ENCODE measurements at regions not wholly inside any gene's neighbourhood (a gene's known extent, or its start where the extent isn't known, plus 50 kb on each side); places are given as distances from the start of the nearest gene placed in this dataset.

- no peaks in the 10 kb centered on the region for H3K27me3 Mint-ChIP-seq
- peaks cover 18% of the 10 kb centered on the region for H3K9me3 Mint-ChIP-seq
- H3K27ac Mint-ChIP-seq = peak overlapping the region; percentile 43
- no peaks in the 10 kb centered on the region for H3K36me3 Mint-ChIP-seq (ENCODE audit: low read depth)
- H3K4me3 Mint-ChIP-seq = no peak overlapping the region
- no peaks in the 10 kb centered on the region for H3K4me1 Mint-ChIP-seq (ENCODE audit: low read depth)
Observed at GRCh38 chr4:188455062-188455752, 316.0 kb downstream of the TRIML1 start.

GRCh38 chr4:188459381-188459780 is 320.1 kb downstream of the TRIML1 start:
- Mint-ChIP-seq H3K36me3 (ENCODE audit: low read depth) (no peaks in the 10 kb centered on the region), H3K9me3 (peaks cover 37% of the 10 kb centered on the region), H3K27me3 (no peaks in the 10 kb centered on the region), H3K4me3 (no peak overlapping the region), H3K27ac (no peak overlapping the region), H3K4me1 (ENCODE audit: low read depth) (no peaks in the 10 kb centered on the region)

GRCh38 chr4:188463909-188464308 is 324.7 kb downstream of the TRIML1 start:
- H3K27me3 Mint-ChIP-seq = no peaks in the 10 kb centered on the region
- H3K9me3 Mint-ChIP-seq = peaks cover 25% of the 10 kb centered on the region
- H3K4me3 Mint-ChIP-seq = no peak overlapping the region
- no peaks in the 10 kb centered on the region for H3K36me3 Mint-ChIP-seq (ENCODE audit: low read depth)
- H3K4me1 Mint-ChIP-seq (ENCODE audit: low read depth) = no peaks in the 10 kb centered on the region
- no peak overlapping the region for H3K27ac Mint-ChIP-seq

GRCh38 chr4:188466001-188466400 is 326.8 kb downstream of the TRIML1 start:
- H3K27me3 Mint-ChIP-seq = no peaks in the 10 kb centered on the region
- H3K9me3 Mint-ChIP-seq = peaks cover 24% of the 10 kb centered on the region
- H3K27ac Mint-ChIP-seq = no peak overlapping the region
- H3K4me1 Mint-ChIP-seq (ENCODE audit: low read depth) = no peaks in the 10 kb centered on the region
- no peaks in the 10 kb centered on the region for H3K36me3 Mint-ChIP-seq (ENCODE audit: low read depth)
- no peak overlapping the region for H3K4me3 Mint-ChIP-seq

- Mint-ChIP-seq H3K9me3 (peaks cover 13% of the 10 kb centered on the region), H3K36me3 (ENCODE audit: low read depth) (no peaks in the 10 kb centered on the region), H3K4me1 (ENCODE audit: low read depth) (no peaks in the 10 kb centered on the region), H3K4me3 (no peak overlapping the region), H3K27ac (no peak overlapping the region), H3K27me3 (no peaks in the 10 kb centered on the region)
Observed at GRCh38 chr4:188484256-188484655, 345.0 kb downstream of the TRIML1 start.

GRCh38 chr4:188485906-188486305 is 346.7 kb downstream of the TRIML1 start:
- Mint-ChIP-seq H3K9me3 (peaks cover 17% of the 10 kb centered on the region), H3K27ac (no peak overlapping the region), H3K27me3 (no peaks in the 10 kb centered on the region), H3K4me3 (no peak overlapping the region), H3K36me3 (ENCODE audit: low read depth) (no peaks in the 10 kb centered on the region), H3K4me1 (ENCODE audit: low read depth) (no peaks in the 10 kb centered on the region)

GRCh38 chr4:188492886-188493285 is 353.6 kb downstream of the TRIML1 start:
- no peaks in the 10 kb centered on the region for H3K36me3 Mint-ChIP-seq (ENCODE audit: low read depth)
- H3K4me1 Mint-ChIP-seq (ENCODE audit: low read depth) = no peaks in the 10 kb centered on the region
- no peak overlapping the region for H3K4me3 Mint-ChIP-seq
- no peaks in the 10 kb centered on the region for H3K27me3 Mint-ChIP-seq
- H3K9me3 Mint-ChIP-seq = peaks cover 31% of the 10 kb centered on the region
- H3K27ac Mint-ChIP-seq = no peak overlapping the region

- Mint-ChIP-seq H3K27me3 (no peaks in the 10 kb centered on the region), H3K4me3 (no peak overlapping the region), H3K4me1 (ENCODE audit: low read depth) (no peaks in the 10 kb centered on the region), H3K27ac (no peak overlapping the region), H3K36me3 (ENCODE audit: low read depth) (no peaks in the 10 kb centered on the region), H3K9me3 (peaks cover 38% of the 10 kb centered on the region)
Observed at GRCh38 chr4:188495169-188495568, 355.9 kb downstream of the TRIML1 start.

GRCh38 chr4:188511431-188511830 is 372.2 kb downstream of the TRIML1 start:
- peaks cover 46% of the 10 kb centered on the region for H3K9me3 Mint-ChIP-seq

GRCh38 chr4:188532751-188533150 is 393.5 kb downstream of the TRIML1 start:
- Mint-ChIP-seq H3K4me1 (ENCODE audit: low read depth) (no peaks in the 10 kb centered on the region), H3K36me3 (ENCODE audit: low read depth) (no peaks in the 10 kb centered on the region), H3K9me3 (peaks cover 13% of the 10 kb centered on the region)

More at GRCh38 chr4:188511431-188511830, 372.2 kb downstream of the TRIML1 start:
- Mint-ChIP-seq H3K36me3 (ENCODE audit: low read depth) (no peaks in the 10 kb centered on the region), H3K27ac (no peak overlapping the region), H3K4me1 (ENCODE audit: low read depth) (no peaks in the 10 kb centered on the region), H3K27me3 (no peaks in the 10 kb centered on the region), H3K4me3 (no peak overlapping the region)

GRCh38 chr4:188534297-188534696 is 395.1 kb downstream of the TRIML1 start:
- Mint-ChIP-seq H3K27ac (no peak overlapping the region), H3K9me3 (peaks cover 19% of the 10 kb centered on the region), H3K27me3 (no peaks in the 10 kb centered on the region), H3K4me1 (ENCODE audit: low read depth) (no peaks in the 10 kb centered on the region), H3K36me3 (ENCODE audit: low read depth) (no peaks in the 10 kb centered on the region), H3K4me3 (no peak overlapping the region)

More at GRCh38 chr4:188532751-188533150, 393.5 kb downstream of the TRIML1 start:
- no peak overlapping the region for H3K4me3 Mint-ChIP-seq
- H3K27ac Mint-ChIP-seq = no peak overlapping the region
- H3K27me3 Mint-ChIP-seq = no peaks in the 10 kb centered on the region

GRCh38 chr4:188534917-188535316 is 395.7 kb downstream of the TRIML1 start:
- no peaks in the 10 kb centered on the region for H3K4me1 Mint-ChIP-seq (ENCODE audit: low read depth)
- no peak overlapping the region for H3K4me3 Mint-ChIP-seq
- H3K9me3 Mint-ChIP-seq = peaks cover 25% of the 10 kb centered on the region
- H3K36me3 Mint-ChIP-seq (ENCODE audit: low read depth) = no peaks in the 10 kb centered on the region
- no peaks in the 10 kb centered on the region for H3K27me3 Mint-ChIP-seq
- H3K27ac Mint-ChIP-seq = no peak overlapping the region

GRCh38 chr4:188536826-188537225 is 397.6 kb downstream of the TRIML1 start:
- no peaks in the 10 kb centered on the region for H3K36me3 Mint-ChIP-seq (ENCODE audit: low read depth)
- no peak overlapping the region for H3K4me3 Mint-ChIP-seq
- peaks cover 27% of the 10 kb centered on the region for H3K9me3 Mint-ChIP-seq
- H3K27ac Mint-ChIP-seq = no peak overlapping the region
- H3K4me1 Mint-ChIP-seq (ENCODE audit: low read depth) = no peaks in the 10 kb centered on the region
- H3K27me3 Mint-ChIP-seq = no peaks in the 10 kb centered on the region

- no peaks in the 10 kb centered on the region for H3K27me3 Mint-ChIP-seq
- H3K4me1 Mint-ChIP-seq (ENCODE audit: low read depth) = no peaks in the 10 kb centered on the region
- H3K36me3 Mint-ChIP-seq (ENCODE audit: low read depth) = no peaks in the 10 kb centered on the region
- peaks cover 26% of the 10 kb centered on the region for H3K9me3 Mint-ChIP-seq
- no peak overlapping the region for H3K4me3 Mint-ChIP-seq
- H3K27ac Mint-ChIP-seq = no peak overlapping the region
Observed at GRCh38 chr4:188550296-188550695, 411.1 kb downstream of the TRIML1 start.

- no peaks in the 10 kb centered on the region for H3K36me3 Mint-ChIP-seq (ENCODE audit: low read depth)
- no peak overlapping the region for H3K27ac Mint-ChIP-seq
- peaks cover 27% of the 10 kb centered on the region for H3K9me3 Mint-ChIP-seq
- H3K27me3 Mint-ChIP-seq = no peaks in the 10 kb centered on the region
- no peak overlapping the region for H3K4me3 Mint-ChIP-seq
- H3K4me1 Mint-ChIP-seq (ENCODE audit: low read depth) = no peaks in the 10 kb centered on the region
Observed at GRCh38 chr4:188551156-188551555, 411.9 kb downstream of the TRIML1 start.

GRCh38 chr4:188552741-188553275 is 413.6 kb downstream of the TRIML1 start:
- Mint-ChIP-seq H3K4me3 (no peak overlapping the region), H3K27me3 (no peaks in the 10 kb centered on the region), H3K27ac (no peak overlapping the region), H3K9me3 (peaks cover 27% of the 10 kb centered on the region), H3K4me1 (ENCODE audit: low read depth) (no peaks in the 10 kb centered on the region), H3K36me3 (ENCODE audit: low read depth) (no peaks in the 10 kb centered on the region)
